Stimulated activated CD8-positive, alpha-beta memory T cell treated with anti-CD3 and anti-CD28 coated beads, Interleukin-7, amount 100 ng/mL, for 24 hours (primary cell): ENCODE measurements at regions not wholly inside any gene's neighbourhood (a gene's known extent, or its start where the extent isn't known, plus 50 kb on each side); places are given as distances from the start of the nearest gene placed in this dataset.
"Not testable (repeated sequence)": the region's sequence is repeated elsewhere in the genome, so short reads cannot be mapped to it uniquely, and the experiment has no call there.

Experiments used
- DNase-seq: peaks from one replicate; pipeline ENCODE4 v3.0.0-alpha.2; 2020; ENCODE audit warnings: low read depth

DNA sequence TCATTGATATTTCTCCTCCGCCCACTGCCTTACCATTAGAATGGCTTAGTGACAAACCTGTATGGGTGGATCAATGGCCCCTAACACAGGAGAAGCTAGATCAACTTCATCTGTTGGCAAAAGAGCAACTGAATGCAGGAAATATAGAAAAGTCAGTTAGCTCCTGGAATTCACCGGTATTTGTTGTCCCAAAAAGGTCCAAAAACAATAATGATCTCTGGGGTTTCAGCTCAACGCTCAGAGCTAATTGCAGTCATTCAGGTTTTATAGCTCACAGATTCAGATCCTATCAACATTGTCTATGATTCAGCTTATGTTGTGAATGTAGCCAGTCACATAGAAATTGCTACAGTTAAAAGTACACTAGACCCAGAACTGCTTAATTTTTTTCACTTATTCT lies 124.0 kb upstream of the ZCCHC13 start:
- DNase-seq = no peak

DNA sequence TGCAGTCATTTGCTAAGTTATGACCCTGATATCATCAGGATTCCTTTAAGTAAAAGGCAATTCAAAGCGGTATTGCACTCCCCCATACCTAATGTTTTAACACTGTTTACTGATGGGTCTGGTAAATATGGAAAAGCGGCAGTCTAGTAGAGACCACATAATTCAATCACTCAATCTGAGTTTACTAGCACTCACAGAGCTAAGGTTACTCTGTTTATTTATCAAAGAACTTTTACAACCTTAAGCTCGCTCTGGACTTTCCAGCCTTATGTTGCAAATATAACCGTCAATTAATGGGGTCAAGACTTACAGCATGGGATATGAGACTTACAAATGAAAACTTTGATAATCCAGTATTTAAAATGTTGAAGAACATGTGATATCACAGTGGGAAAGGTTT lies 124.5 kb upstream of the ZCCHC13 start:
- DNase-seq = no peak

DNA sequence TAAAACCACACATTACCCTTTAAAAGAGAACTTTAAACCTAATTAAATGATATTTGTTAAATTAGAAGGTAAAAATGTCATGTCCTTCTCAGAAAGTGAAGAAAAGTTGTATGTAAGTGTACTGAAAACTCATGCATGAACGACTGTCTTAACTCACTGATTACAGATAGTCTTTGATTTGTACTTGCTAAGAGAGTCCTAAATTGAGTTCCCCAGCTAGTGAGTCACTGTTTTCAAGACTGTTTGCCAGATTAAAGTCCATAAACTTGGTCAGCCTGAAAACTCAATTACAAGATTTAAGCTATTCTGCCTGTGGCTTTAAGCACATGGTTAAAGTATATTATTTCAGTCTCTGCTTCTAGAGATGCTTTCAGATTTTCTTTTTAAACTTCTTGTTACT lies 124.9 kb upstream of the ZCCHC13 start:
- DNase-seq = no peak

- DNase-seq = no peak
These were observed 125.4 kb upstream of the ZCCHC13 start for GRCh38 chrX:74178536-74178935.

GRCh38 chrX:74171465-74171864 lies 132.5 kb upstream of the ZCCHC13 start:
- DNase-seq = no peak

DNA sequence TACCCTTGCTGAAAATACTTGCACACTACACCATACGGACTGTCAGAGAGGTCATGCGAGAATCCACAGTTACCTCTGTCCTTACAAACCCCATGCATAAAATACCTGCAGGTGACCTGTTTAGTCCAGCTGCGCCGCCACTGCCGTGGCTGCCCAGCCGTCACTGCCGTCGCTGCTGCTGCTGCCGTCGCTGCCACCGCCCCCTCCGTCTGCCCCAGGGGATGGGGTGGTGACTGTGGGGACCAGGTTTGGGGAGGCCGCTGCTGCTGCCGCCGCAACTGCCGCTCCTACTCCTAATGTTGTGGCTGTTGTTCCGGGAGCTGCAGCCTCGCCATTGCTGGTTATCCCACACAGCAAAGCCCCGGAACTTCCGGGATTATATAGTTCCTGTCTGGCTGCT lies 141.8 kb upstream of the ZCCHC13 start:
- no peak for DNase-seq

DNA sequence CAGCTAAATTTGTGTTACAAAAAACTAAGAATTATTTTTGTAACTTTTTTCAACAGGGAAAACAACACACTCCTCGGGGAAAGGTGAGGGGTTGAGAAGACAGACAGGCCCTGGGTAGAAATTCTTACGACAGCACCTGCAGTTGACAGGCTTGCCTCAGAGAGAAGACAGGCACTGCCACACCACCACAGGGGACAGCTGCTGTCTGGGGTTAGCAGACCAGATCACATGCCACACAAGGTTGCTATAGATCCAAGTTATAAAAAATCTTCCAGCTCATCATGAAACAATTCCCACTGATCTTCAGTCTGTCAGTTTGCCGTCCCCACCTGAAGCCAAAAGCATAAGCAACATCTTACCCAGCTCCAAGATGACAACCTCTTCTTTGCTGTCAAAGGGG lies 143.2 kb upstream of the ZCCHC13 start:
- no peak for DNase-seq

- DNase-seq = no peak
These were observed 143.6 kb upstream of the ZCCHC13 start for GRCh38 chrX:74160358-74160757.

DNA sequence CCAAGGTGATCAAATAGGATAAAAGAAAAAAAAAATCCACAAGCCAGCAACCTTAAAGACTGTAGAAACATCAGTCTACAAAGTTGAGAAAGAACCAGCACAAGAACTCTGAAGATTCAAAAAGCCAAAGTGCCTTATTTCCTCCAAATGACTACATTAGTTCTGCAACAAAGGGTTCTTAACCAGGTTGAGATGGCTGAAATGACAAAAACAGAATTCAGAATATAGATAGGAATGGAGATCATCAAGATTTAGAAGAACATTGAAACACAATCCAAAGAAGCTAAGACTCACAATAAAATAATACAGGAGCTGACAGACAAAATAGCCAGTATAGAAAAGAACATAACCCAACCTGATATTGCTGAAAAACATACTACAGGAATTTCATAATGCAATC lies 156.5 kb upstream of the ZCCHC13 start:
- DNase-seq = no peak

DNA sequence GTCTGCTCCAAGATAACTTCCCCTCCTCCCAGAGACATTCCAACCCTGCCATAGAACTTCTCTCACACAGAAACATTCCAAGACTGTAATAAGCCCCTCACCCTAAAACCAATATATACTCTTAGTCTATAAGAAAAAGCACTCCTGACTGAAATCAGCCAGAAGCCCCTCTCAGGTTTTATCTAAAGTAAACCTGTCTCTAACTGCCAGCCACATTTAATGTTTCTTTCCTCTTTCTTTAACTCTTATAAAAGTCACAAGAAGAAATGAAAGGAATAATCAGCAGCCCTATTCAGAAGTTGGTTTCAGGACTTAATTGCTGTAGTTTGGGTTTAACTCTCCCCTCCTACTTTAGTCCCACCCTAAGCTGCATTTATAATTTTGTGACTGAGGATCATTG lies 165.0 kb upstream of the ZCCHC13 start:
- DNase-seq = no peak

- no peak for DNase-seq
These were observed 170.7 kb upstream of the ZCCHC13 start for GRCh38 chrX:74133156-74133796.

GRCh38 chrX:74132280-74132679 lies 171.7 kb upstream of the ZCCHC13 start:
- DNase-seq = no peak

DNA sequence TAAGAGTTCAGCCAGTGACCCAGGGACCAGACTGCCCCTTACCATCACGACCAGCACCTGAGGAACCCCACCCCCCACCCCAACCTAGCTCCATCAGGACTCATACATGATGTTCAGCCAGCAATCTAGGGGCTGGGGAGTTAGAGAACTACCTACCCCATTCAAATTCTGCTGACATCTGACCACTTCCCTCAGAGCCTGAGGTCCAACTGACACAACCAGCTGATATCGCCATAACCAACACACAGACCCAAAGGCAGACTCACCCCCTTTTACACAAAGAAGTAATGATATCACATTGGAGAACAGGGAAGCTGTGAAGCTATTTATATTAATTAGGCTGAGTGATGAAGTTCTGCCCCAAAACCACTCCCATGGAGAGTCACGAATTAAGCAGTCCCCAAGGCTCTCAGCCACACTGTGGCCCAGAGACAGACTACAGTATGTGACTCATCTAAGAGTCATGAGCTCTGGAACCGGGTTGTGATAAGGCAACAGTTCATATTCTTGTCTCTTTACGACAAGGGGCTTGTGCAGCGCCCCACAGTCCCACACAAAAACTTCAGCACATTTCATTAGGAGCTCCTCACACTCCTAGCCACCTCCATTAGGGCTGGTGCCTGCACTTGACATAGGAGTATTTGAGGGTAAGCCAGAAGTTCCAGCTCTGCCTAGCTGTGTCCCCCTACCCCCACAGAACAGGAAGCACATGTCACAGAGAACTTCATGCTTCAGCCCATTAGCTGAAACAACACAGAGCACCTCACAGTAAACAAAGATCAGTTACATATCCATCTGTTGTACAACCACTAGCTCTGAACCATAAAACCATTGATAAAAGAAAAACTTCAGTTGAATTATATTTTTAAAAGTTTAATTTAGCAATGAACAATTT lies 184.7 kb upstream of the ZCCHC13 start:
- DNase-seq = no peak

DNA sequence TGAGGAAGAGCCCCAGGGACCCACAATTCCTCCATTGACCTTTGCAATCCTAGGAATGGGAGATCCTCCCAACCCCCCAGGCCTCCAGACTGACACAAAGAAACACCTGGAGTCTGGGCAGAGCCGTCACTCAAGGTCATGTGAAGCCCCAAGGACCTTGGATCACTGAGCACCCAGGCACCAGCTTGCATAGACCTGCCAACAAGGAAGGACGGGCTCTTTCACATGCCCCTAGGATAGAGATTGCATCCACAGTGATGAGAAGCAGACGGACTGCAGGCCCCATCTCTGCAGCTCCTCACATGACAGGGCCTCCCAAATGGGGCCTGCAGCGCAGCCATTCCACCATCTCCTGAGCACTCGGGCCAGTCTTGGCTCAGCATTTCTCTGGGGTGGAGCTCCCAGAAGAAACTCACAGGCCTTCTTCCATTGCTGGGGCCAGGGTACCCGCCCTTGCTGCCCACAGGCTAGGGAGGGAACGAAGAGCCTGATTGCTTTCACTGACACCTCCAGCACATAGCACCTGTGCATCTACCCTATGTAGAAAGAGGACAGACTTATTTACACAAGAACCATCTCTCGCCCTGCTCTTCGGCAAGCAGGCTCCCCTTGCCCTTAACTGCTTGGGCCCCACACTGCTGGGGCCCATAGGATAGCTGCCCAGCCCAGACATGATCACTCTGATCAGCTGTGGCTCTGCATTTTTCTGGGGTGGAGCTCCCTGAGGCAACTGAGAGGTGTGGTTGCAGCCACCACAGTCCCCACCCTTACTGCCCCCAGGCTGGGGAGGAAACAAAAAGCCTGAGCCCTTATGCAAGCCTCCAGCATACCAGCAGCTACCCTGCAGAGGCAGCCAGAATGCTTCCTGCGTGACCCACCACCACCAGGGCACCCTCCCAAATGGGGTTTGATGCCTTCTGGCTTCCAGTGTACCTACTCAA lies 185.7 kb upstream of the ZCCHC13 start:
- no peak for DNase-seq

GRCh38 chrX:74111245-74111644 lies 192.7 kb upstream of the ZCCHC13 start:
- no peak for DNase-seq

GRCh38 chrX:74107666-74108065 lies 196.3 kb upstream of the ZCCHC13 start:
- DNase-seq = no peak

DNA sequence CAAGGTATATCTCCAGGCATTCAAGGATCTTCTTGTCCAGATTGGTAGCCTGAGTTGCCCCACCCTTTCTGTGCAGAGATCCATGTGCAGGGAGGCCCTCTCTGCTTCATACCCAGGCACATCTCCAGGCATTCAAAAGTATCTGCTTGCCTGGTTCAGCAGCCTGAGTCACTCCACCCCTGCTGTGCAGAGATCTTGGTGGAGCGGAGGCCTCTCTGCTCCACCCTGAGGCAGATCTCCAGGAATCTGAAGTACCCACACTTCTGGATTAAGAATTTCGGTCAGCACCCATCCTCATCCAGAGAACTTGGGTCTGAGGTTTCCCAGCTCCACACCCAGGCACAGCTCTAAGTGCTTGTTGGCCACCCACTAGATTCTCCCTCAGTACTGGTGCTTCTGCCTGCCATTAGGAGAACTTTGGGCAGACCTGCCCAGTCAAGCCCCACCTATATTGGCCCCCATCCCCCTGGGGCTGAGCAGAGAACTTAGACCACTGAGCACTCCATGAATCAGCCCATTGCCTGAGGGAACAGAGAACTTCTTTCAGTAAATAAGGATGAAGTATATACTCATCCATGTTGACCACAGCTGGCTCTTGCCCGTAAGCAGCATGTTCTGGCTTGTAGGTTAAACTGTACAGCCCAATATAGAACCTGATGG lies 199.5 kb upstream of the ZCCHC13 start:
- no peak for DNase-seq

DNA sequence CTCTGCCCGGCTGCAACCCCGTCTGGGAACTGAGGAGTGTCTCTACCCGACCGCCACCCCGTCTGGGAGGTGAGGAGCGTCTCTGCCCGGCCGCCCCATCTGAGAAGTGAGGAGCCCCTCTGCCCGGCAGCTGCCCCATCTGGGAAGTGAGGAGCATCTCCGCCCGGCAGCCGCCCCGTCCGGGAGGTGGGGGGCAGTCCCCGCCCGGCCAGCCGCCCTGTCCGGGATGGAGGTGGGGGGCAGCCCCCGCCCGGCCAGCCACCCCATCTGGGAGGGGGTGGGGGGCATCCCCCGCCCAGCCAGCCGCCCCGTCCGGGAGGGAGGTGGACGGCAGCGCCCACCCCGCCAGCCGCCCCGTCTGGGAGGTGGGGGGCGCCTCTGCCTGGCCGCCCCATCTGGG lies 205.6 kb upstream of the ZCCHC13 start:
- DNase-seq = not testable (repeated sequence)

DNA sequence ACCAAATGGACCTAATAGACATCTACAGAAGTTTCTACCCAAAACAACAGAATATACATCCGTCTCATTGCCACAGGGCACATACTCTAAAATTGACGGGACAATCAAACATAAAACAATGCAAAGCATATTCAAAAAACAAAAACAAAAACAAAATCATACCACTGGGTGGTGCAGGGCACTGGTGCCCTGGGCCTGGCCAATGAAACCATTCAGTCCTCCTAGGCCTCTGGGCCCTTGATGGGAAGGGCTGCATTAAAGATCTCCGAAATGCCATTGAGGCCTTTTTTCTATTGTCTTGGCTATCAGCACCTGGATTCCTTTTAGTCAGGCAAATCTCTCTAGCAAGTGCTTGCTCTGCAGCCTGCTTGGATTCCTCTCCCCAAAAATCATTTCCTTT lies 213.9 kb upstream of the ZCCHC13 start:
- no peak for DNase-seq

GRCh38 chrX:74085642-74086236 lies 218.2 kb upstream of the ZCCHC13 start:
- DNase-seq = no peak

- no peak for DNase-seq
These were observed 223.8 kb upstream of the ZCCHC13 start for GRCh38 chrX:74080165-74080564.
